ENCODE measurements at regions not wholly inside any gene's neighbourhood (a gene's known extent, or its start where the extent isn't known, plus 50 kb on each side); places are given as distances from the start of the nearest gene placed in this dataset.

DNA sequence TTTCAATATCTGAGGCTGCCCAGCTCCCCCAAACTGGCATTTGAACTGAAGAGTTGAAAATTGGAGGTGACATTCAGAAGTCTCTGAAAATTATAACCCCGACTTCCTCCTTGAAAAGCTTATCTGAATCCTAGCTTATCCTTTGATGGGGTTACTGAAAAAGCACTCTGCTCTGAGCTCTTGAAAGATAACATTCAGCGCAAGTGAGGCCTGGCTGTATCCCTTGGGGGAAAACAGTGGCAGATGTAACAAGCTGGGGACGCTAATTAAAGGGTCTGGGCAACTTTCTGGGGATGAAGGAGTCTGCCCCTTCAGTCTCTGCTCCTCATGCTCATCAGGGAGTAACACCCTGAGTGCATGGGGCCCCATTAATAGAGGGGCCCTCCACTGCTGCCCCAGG, 402.0 kb upstream of the CADM1 start:
- no peak for FAIRE-seq

DNA sequence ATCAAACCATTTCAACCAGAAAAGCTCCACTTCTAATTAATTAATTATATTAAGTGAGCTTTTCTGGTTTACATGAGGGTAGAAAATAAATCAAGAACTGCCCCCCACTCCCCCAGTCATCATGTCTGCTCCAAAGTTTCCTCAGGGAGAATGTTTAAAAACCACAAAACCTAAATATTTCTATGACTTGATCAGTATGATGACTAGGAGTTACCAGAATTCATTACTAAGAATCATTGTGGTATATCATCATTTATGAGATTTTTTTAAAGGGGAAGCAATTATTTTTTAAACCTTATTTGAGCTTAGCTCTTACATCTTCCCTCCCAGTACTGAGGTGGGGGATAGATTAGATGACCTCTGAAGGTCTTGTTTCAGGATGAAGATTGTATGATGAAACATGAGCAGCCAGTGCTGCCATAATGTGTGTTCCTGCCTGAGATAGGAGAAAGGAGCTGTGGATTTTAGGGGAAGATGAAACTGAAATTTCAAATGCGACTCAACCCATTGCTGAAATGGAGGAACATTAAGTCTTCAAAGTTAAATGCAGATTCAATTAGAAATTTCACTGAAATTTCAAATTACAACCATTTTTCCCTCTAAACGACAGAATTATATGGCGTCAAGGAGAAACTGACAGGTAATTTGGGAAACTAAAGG, 401.3 kb upstream of the CADM1 start:
- FAIRE-seq: no peak

DNA sequence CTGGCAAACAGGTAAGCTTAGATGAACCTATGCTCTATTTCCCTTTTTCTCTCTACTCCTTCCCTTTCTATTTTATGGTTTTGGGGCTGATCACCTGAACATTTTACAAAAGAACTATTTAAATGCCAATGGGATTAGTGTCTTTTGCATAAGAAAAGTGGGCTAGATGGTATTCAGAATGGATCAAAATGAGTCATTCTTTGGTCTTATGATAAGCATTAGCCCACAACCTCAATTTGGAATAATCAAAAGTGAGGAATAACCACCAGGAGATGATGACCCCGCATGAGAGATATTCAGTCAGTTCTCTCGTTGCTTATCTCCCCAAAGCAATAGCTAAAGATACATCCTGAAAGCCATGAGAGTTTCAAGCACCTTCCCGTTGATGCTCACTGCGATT, 399.0 kb upstream of the CADM1 start:
- no peak for FAIRE-seq

DNA sequence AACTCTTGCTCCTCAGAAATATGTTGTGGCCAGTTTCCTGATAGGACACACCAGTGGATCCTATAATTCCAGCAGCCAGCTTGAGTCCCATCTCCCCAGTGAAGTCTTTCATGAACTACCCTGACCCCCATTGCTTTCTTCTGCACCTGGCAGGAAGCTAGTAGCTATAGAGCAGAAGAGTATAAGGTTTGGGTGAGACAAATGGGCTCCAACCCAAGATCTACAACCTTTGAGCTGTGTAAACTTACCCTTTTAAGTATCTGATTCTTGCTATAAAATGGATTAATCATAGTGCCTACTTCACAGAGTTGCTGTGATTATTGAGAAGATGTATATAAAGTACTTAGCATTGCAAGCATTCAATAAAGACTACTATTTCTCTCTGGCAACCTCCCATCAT, 396.9 kb upstream of the CADM1 start:
- no peak for FAIRE-seq

DNA sequence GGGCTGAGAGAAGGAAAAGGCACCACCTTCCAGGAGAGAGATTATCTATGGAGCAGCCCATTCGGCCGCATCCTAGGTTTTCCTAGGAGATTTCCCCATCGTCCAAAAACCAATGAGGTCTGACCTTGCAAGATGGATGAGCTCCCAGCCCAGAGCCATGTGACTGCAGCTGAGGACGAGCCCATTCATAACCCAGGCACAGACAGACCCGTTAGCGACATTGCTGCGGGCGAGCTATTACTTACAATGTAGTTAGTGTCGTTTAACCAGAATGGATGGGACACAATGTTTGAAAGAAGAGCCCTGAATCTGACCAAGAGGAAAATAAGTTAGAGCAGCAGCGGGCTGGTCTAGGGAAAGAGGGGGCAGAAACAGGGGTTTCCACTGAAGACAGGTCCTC, 395.9 kb upstream of the CADM1 start:
- FAIRE-seq: no peak

DNA sequence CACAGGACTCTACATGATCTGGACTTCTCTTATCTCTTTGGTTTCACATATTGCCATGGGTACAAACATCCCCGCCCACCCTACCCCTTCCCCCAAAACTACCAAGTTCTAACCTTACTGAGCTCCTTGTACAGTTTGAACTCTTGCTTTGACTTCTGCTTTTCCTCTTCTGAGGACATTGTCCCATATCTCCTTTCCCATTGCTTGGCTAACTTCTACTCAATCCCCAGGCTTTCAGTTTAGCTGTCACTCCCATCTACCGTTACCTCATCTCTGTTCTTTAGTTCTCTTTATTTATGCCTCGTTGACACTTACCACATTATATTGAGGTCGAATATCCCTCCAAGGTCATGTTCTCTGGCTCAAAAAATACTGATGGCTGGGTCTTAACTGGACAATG, 393.5 kb upstream of the CADM1 start:
- no peak for FAIRE-seq

DNA sequence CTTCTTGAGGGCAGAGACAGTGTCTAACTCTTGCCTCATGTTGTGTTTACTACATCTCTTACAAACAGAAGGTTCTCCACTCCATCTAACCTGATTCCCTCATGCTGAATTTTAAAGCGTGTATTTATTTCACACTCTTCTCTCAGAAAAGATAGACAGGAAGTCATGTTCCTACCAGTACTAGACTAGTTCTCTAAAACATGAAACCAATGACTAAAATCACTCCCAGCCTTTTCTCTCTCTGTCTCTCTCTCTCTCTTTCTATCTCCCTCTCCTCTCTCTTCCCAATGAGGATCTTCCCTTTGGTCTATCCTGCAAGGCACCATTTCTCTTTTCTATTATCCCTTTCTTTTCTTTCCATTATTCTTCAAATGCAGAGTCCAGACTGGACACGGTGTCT, 391.9 kb upstream of the CADM1 start:
- no peak for FAIRE-seq

DNA sequence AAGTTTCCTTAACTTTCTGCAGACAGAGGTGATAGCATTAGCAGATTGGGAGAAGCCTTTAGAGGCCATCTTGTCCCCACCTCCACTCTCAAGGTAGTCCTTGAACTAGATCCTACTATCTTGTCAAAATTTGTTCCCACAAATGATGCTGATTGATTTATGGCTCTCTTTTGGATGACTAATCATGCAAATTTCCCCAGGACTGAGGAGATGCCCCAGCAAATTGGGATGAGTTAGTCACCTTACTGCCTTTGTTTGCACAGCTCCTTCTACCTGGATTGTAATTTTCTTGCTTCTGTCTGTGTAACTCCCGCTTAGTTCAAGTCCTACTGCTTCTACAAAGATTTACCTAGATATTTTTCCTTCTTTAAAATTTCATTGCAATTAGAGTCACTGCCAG, 391.4 kb upstream of the CADM1 start:
- no peak for FAIRE-seq

DNA sequence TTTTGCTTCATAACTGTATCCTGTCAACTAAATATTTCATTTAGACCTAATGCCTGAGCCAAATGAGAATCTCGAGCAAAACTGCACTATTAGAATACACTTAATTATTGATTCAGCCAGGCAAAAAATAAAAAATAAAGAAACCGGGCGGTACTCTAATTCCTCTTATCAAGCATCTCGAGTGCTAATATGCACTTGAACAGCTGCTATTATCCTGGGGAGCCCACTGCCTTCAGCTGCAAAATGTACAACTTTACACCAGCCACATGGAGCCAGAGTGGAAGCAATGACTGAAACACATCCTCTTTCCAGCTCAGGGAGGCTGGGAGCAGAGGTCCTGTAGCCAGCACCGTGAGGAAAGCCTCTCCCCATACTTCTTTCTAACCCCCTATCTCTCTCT, 390.0 kb upstream of the CADM1 start:
- no peak for FAIRE-seq

DNA sequence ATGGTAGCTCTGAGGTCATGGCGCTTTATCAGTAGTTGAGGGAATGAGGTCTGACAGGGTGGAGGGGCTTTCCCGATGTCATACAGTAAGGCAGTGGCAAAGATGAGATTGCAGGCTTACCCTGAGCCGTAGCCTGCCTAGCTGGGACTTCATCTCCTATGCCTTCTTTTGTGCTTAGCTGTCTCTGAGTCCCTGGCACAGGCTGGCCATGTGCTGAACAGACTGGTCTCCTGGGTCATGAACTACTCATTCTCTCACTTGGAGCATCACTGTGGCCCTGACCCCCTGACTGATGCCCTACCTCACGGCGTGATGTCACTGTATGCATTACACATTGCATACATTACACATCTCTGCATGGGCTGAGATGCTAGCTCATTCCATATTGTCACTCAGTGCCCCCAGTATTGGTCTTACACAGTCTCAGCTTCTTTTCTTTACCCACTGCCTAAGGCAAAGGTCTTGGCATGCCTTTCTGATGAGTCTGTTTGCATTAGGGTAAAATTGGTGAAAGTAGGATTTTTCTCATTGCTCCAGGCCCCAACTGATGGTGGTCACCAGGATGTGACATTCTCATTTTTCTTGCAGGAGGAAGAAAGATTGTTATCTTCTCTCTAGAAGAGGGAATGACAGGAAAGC, 389.4 kb upstream of the CADM1 start:
- no peak for FAIRE-seq

DNA sequence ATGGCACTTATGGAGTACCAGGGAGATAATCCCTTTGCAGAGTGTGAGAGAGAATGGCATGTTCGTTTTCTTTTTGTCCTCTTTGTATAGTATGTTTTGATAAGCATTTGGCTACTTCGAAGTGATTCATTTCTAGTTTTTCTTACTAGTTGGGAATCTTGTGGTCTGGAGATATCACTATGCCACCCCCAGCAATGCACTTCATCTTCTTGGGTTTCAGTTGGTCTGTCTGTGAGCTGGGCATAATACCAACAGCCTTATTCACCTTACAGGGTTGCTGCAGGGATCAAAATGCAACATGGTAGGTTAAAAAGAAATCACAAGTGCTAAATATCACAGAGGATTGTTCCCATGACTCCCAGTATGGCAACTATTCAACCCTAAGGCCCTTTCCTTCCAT, 387.8 kb upstream of the CADM1 start:
- FAIRE-seq: no peak

DNA sequence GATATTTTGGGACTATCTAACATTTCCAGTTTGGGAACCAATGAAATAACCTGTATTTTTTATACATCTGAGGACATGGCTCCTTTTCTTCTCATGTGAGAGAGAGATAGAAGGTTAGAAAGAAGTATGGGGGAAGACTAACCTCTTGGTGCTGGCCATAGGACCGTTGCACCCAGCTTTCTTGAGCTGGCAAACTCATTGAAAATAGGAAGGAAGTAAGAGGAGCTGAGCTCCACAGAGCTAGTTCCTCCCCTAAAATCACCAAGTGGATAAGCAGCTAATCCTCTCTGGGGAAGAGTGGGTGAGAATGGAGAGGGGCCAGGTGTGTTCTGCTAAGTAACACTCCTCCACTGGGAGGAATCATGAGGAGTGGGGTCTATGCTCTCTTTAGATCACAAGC, 387.4 kb upstream of the CADM1 start:
- no peak for FAIRE-seq

DNA sequence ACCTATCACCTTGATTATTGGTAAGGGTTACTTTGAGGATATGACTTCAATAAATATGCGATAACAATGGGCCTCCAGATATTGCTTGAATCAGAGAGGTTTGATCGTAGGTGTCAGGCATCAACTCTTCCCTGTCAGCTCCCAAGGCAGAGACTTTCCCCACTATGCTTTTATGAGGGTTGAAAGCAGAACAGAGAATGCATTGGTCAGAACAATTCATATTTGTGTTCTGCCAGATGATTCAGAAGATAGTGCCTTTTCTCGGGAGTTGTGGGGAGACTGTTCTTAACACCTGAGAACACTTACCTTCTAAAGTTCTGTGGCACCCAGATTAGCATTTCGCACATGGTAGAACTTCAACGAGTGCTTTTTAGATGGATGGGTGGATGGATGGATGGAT, 386.3 kb upstream of the CADM1 start:
- FAIRE-seq: no peak

DNA sequence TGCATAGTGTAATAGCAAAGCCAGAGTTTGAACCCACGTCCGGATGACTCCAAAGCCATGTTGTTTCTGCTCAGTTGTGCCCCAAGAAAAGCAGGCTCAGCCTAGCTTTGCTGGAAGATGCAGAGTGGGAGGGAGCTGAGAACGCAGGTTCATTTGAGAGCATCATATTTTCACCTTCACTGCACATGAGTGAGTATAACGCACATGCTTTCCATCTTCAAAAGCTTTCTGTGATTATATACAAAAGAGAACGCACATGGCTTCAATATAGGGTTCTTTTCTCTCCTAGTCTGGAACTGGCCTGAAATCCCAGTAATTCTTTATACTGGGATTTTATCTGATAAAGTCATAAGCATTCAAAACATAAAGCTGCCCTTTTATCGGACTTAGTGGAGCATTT, 385.5 kb upstream of the CADM1 start:
- no peak for FAIRE-seq

DNA sequence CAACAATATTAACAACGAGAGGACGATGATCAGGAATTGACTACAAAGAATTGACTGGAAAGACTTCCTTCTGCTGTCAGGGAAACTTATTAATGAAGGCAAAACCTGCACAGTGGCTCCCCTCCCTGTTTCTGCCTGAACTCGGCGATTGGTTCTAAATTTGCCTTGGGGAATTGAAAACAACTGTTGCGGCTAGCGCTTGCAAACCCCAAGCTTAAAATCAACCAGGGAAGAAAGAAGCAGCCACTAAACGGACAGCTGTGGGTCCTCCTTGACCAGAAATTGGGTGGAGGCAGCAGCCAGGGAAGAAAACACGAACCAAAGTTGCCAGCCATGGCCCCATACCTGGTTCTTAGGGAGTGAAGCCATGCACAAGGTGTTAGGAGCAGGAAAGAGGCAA, 383.5 kb upstream of the CADM1 start:
- no peak for FAIRE-seq

DNA sequence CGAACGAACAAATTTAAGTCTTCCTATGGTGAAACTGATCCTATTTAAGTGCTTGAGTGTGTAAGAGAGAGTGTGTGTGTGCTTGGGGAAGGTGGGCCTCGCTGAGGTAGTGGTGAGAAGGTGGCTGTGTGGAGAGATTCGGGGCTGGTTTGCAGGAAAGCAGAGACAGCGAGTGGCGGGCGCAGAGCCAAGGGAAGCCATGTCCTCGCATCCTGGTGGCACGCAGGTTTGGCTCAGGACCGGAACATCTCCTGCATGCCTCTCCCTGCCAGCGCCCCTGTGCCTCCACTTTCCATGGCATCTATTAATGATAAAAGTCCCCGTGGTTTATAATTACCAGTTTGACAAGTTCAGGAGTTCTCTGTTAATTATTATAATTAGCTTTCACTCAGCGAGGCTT, 383.1 kb upstream of the CADM1 start:
- no peak for FAIRE-seq

DNA sequence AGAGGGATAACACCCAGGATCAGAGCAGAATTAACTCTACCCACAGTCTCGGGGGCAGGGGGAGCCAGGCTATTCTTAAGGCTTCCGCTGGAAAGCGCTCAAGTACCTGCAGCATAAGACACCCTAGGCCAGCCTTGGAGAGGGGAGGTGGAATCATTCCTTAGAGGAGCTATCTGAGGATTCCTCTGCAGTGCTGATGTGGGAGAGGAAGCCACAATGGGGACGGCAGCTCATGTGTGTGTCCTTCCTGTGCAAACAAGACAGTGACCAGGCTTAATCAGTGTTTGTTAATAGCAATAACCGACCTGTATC, 382.2 kb upstream of the CADM1 start:
- FAIRE-seq: no peak

DNA sequence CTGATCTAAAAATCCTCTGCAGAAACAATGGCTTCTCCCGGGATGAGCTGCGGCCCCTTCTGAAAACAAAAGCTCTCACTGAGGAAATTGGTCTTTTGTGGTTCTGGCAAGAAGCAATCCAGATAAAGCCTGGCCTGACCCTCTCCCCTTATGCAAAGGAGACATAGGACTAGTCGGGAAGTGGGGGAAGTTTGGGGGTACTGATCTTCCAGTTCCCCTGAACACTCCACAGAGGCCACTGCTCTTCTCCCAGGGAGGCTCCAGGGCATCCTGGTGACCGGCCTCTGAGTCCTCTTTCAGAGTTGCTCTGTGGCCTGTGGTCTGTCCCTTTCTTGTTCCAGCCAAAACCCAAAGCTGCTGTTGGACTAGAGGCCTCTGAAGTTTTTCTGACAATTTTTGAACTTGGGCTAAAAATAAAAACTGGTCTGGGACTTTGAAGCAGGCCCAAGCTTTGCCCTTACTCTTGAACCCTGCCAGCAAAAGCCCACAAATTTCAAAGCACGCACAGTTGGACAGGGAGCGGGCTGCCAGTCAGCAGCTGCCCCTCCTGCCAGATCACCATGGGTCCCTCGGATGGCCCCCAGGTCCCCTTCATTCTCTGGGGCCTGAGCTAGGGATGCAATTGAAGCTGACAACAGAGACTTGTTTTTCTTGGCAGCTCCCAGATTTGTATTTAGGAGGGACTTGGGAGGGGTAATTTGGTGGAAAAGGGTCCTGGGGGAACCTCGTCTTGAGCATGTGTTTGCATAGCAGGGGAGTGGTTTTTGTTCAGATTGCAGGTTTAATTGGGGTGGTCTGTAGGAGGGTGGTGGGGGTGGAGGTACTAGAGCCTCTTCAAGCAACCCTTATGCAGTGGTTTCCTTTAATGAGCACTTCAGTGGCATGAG, 381.6 kb upstream of the CADM1 start:
- no peak for FAIRE-seq

DNA sequence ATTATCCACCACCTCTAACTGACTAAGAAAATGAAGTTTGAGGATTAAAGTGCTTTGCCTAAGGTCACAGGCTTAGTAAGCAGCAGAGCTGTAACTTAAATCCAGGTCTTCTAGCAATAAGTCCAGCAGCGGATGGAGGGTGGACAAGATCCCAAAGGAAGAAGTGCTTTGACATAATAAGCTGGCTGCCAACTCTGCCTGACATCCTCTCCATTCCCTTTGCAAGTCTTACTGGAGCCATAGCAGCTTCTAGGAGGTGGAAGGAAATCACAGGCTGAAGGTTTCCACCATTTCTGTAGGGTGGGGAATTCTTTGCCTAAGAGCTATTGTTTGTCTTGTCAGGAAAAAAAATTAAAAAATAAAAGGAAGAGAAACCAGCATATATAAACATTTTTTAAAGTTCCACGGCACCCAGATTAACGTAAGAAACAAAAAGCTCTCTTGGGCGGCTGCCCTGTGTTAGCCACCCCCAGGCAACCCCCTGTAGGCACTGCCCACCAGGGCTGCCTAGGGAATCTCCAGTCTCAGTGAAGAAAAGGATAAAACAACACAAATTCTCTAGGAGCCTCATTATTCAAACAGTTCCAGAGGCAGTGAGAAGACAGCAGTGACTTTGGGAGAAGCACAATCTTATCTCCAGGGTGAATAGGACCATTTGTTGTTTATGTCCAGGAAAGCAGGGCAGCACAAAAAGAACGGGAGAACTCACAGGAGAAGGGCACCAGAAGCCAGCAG, 380.8 kb upstream of the CADM1 start:
- no peak for FAIRE-seq

DNA sequence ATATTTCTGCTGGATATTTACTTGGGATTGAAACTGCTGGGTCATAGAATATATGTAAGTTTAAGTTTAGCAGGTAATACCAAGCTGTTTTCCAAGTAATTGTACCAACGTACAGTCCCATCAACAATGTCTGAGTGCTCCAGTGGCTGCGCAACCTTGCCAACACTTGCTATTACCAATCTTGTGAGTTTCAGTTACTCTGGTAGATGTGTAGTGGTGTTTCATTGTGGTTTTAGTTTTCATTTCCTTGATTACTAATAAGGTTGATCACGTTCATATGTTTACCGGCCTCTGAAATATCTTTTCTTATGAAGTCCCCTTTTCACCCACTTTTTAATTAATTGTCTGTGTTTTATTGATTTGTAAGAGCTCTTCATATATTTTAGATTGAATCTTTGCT, 370.6 kb upstream of the CADM1 start:
- no peak for FAIRE-seq

DNA sequence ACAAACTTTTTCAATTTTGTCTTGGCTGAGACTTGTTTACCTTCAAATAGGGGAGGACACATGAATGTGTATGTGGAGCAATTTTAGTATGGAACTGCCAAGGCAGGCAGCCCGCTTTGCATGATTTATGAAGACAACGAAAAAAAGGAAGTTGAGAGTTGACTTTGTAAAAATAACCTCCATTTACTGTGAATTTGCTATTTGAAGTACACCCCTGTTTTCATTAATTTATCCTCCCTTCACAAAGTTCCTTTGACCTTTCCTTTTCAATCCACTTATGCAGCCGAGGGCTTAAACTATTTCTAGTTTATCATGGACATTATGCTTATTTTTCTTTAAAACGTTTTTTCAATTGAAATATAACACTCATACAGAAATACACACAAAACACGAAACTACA, 369.6 kb upstream of the CADM1 start:
- FAIRE-seq: no peak

DNA sequence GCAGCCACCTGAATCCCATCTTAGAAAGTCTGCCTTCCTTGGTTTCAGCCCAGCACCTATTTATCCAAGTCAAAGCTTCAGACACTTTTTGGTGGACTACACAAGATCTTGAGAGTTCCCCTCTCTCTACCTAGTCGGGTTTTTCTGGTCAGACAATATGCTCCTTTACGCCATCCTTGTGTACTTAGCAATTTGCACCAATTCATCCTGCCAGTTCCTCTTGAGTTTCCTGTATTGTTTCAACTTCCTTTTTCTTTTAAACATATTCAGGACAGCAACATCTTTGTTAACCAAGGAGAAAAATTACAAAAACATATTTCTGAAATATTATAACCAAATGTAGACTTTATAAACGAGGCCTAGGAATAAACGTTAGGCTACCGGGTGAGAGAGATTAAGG, 368.2 kb upstream of the CADM1 start:
- FAIRE-seq: no peak

DNA sequence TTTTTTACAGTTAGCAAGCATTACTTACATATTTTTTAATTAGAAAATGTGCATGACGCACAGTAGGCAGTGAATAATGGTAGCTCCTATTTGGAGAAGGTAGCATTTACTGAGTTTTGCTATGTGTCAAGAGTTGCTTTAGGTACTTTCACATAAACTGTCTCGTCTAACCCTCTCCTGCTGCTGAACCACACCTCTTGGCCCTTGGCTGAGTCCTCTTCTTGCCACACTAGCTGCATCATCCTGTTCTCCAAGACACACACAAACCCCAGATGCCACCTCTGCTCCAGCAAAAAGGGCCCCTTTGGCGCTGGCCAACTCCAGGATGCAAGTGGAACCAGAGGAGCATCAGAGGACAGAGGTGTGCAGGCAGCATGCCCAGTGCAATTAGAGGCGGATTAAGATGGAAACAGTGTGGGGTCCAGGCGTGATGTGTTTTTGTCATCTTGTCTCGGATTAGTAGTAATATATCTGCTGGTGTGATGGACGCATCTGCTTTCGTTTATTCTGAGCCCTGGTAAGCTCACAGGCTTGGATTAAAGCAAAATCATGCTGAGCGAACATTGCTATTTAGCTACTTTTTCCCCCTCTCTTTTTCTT, 367.0 kb upstream of the CADM1 start:
- FAIRE-seq: no peak
